LNCAP (cell line): ENCODE measurements at regions not wholly inside any gene's neighbourhood (a gene's known extent, or its start where the extent isn't known, plus 50 kb on each side); places are given as distances from the start of the nearest gene placed in this dataset.

Source experiments
- CTCF ChIP-seq: fragments of 450-650 bp; IDR thresholded peaks from 2 replicates; pipeline ENCODE4 v1.5.1; 2017; ENCODE audit warnings: mild to moderate bottlenecking

- no peak for TF ChIP-seq CTCF
Observed at GRCh38 chr10:36033808-36034207, 391.7 kb upstream of the FZD8 start.

DNA sequence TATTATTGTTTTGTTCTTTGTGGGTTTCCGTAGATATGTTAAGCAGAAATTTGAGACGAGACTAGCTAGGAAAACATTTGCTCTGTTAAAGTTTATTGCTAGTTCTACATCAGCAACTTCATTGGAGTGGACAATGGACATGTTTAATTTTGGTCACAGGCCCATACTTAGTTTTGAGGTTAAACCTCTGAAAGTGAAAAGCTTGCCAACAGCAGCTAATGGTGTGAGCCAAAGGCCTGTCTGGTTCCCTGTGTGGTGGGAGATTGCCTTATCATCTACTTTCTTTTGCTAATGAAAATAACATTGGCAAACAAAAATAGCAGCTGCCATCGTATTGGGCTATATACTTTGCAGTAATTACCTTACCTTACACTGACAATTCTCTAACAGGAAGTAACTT is 388.4 kb upstream of the FZD8 start:
- TF ChIP-seq CTCF = no peak

DNA sequence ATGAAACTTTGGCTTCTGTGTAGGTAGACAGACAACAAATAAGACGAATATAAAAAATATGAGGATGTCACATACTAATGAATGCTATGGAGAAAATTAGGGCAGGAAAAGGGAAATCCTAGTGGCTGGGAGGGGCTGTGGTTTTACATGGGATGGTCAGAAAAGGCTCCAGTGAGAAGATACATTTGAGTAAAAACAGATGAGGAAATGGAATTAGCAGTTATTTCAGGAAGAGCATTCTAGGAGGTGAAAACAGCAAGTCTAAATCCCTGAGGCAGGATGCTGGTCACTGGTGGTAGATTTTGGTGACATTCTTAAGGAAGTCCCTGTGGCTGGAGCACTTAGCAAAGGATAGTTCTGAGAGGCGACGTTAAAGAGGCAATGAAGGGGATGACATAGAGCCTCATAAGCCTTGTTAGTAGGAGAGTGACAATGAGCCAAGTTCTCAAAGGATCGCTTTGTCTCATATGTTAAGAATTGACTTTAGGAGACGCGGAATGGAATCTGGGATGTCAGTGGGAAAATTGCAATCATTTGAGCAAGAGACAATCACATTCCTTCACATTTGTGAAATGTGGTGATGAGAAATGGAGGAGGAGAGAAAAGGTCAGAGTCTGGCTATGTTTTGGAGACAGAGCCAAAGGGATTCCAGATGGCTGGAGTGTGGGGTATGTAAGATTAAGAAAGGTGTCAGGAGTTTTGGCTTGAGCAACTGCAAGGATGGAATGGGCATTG is 384.7 kb upstream of the FZD8 start:
- no peak for TF ChIP-seq CTCF

DNA sequence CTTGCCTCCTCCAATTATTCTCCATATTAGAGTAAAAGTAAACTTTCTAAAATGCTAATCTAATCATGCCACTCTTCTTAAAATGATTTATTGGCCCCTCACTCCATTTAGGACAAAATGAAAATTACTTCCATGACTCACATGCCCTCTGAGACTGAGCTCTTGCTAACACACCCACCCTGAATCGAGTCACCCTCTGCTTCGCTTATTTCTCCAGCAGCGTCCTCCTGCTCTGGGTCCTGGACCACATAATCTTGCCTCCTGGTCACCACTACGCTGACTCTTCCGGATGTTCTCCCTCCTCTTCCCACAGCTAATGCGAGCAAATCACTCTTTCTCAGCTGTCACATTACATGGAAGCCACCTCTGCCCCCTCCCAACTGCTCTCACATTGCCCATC is 384.0 kb upstream of the FZD8 start:
- no peak for TF ChIP-seq CTCF

- no peak for TF ChIP-seq CTCF
Observed at GRCh38 chr10:36023939-36024338, 381.8 kb upstream of the FZD8 start.

DNA sequence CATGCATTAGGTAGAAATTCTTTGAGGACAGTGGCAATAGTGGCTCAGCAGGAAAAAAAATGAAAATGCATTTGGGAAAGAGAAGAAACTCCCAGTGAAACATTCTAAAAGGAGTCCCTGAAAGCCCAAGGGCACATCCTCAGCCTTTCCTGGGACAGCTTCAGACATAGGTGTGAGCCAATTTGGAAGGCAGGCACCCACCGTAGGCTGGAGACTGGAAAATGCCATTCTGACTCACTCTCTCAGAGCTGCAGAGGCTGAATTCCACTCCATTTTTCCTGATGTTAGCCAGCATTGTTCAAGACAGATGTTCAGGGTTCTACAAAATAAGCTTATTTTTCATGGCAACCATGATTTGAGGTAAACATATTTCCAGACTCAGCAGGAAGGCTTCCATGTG is 379.0 kb upstream of the FZD8 start:
- TF ChIP-seq CTCF = no peak

DNA sequence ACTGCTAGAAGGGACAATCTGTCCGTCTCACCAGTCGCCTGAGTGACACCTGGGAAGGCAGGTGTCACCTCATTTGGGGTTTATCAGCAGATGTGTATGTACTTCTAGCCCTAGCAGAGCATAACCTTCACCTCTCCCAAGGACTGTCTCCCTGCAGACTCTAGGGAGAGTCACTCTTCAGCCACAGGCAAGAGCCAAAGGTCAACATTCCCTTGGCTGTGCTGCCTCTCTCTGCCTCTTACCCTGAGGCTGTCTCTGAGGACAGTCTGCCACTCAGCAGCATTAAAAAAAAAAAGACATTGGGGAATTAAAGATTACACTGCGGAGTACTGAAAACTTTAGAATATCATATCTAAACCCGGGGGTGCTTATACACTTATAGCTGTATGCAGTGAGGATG is 377.7 kb upstream of the FZD8 start:
- TF ChIP-seq CTCF = no peak

- TF ChIP-seq CTCF = no peak
Observed at GRCh38 chr10:36018996-36019395, 376.9 kb upstream of the FZD8 start.
